WERI-Rb-1 (cell line): ENCODE measurements at regions not wholly inside any gene's neighbourhood (a gene's known extent, or its start where the extent isn't known, plus 50 kb on each side); places are given as distances from the start of the nearest gene placed in this dataset.
"Not testable (repeated sequence)": the region's sequence is repeated elsewhere in the genome, so short reads cannot be mapped to it uniquely, and the experiment has no call there.

Source experiments
- DNase-seq: peaks from one replicate; pipeline ENCODE4 v3.0.0-alpha.2; 2020
- H3K27ac ChIP-seq: fragments of 250-450 bp; sonication (Bioruptor Pico); 2 replicates; pipeline ENCODE4 v1.5.1; 2020; ENCODE audit warnings: mild to moderate bottlenecking, moderate library complexity
- H3K27me3 ChIP-seq: fragments of 250-450 bp; sonication (Bioruptor Pico); 2 replicates; pipeline ENCODE4 v1.5.1; 2021; ENCODE audit warnings: mild to moderate bottlenecking, low read depth, moderate library complexity; ENCODE audit not compliant: insufficient read depth, severe bottlenecking
- H3K36me3 ChIP-seq: fragments of 250-450 bp; sonication (Bioruptor Pico); 2 replicates; pipeline ENCODE4 v1.5.1; 2020; ENCODE audit warnings: mild to moderate bottlenecking, moderate library complexity
- H3K4me3 ChIP-seq: 2 replicates; pipeline ENCODE4 v1.5.1; 2011; ENCODE audit warnings: low read depth, mild to moderate bottlenecking, control low read depth, low read length
- H3K9me3 ChIP-seq: fragments of 250-450 bp; sonication (Bioruptor Pico); 2 replicates; pipeline ENCODE4 v1.5.1; 2021; ENCODE audit warnings: mild to moderate bottlenecking, moderate library complexity; ENCODE audit not compliant: severe bottlenecking
- TF ChIP-seq, protein P1 (sequence below): IDR thresholded peaks from 2 replicates; pipeline ENCODE4 v1.5.1; 2011; ENCODE audit warnings: low read depth, mild to moderate bottlenecking, control low read depth, inconsistent platforms, low read length

GRCh38 chr2:48194641-48195040, 119.8 kb upstream of the FOXN2 start:
- Histone ChIP-seq H3K4me3 (no peak overlapping the region), H3K27me3 (no peaks in the 10 kb centered on the region), H3K27ac (peak overlapping the region; percentile 80), H3K36me3 (no peaks in the 10 kb centered on the region), H3K9me3 (no peaks in the 10 kb centered on the region)
- no peak for DNase-seq
- TF ChIP-seq, protein P1, sequence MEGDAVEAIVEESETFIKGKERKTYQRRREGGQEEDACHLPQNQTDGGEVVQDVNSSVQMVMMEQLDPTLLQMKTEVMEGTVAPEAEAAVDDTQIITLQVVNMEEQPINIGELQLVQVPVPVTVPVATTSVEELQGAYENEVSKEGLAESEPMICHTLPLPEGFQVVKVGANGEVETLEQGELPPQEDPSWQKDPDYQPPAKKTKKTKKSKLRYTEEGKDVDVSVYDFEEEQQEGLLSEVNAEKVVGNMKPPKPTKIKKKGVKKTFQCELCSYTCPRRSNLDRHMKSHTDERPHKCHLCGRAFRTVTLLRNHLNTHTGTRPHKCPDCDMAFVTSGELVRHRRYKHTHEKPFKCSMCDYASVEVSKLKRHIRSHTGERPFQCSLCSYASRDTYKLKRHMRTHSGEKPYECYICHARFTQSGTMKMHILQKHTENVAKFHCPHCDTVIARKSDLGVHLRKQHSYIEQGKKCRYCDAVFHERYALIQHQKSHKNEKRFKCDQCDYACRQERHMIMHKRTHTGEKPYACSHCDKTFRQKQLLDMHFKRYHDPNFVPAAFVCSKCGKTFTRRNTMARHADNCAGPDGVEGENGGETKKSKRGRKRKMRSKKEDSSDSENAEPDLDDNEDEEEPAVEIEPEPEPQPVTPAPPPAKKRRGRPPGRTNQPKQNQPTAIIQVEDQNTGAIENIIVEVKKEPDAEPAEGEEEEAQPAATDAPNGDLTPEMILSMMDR, result no peak

DNA sequence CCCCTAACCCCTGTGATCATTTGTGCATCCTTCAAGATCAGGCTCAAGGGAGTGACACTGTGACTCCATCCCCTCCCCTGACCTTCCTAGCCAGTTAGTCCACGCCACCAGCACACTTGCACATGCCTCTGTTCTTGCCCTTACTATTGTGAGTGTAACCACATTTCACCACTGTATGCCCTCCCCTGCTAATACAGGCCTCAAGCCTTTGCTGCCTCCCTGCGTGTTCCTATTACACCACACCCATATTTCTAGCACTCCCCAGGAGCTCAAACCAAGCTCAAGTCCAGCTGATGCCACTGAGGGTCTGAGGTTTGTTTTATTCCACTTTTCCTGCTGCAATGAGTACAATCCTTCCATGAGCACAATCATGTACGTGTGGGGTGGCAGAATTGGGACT, 119.3 kb upstream of the FOXN2 start:
- Histone ChIP-seq H3K36me3 (no peaks in the 10 kb centered on the region), H3K9me3 (no peaks in the 10 kb centered on the region), H3K27me3 (no peaks in the 10 kb centered on the region), H3K4me3 (no peak overlapping the region), H3K27ac (peak overlapping the region; percentile 80)
- DNase-seq, result no peak
- TF ChIP-seq, protein P1, result no peak

- DNase-seq, result no peak
- TF ChIP-seq, protein P1, result no peak
- no peaks in the 10 kb centered on the region for H3K36me3 ChIP-seq
- no peaks in the 10 kb centered on the region for H3K27me3 ChIP-seq
- H3K27ac ChIP-seq, result peak overlapping the region; percentile 91
- H3K9me3 ChIP-seq, result no peaks in the 10 kb centered on the region
- no peak overlapping the region for H3K4me3 ChIP-seq
Measured at GRCh38 chr2:48197618-48198017, 116.9 kb upstream of the FOXN2 start.

- TF ChIP-seq, protein P1, result no peak
- Histone ChIP-seq H3K9me3 (no peaks in the 10 kb centered on the region), H3K36me3 (no peaks in the 10 kb centered on the region), H3K27me3 (no peaks in the 10 kb centered on the region), H3K4me3 (no peak overlapping the region), H3K27ac (no peak overlapping the region; the same call in 1 of the 2 replicates)
- no peak for DNase-seq
Measured at GRCh38 chr2:48198371-48198770, 116.1 kb upstream of the FOXN2 start.

- Histone ChIP-seq H3K36me3 (no peaks in the 10 kb centered on the region), H3K9me3 (no peaks in the 10 kb centered on the region), H3K27me3 (no peaks in the 10 kb centered on the region), H3K4me3 (no peak overlapping the region), H3K27ac (no peak overlapping the region)
- TF ChIP-seq, protein P1, result no peak
- DNase-seq, result no peak
Measured at GRCh38 chr2:48199070-48199469, 115.4 kb upstream of the FOXN2 start.

- no peak overlapping the region for H3K4me3 ChIP-seq
- TF ChIP-seq, protein P1, result no peak
- H3K36me3 ChIP-seq, result no peaks in the 10 kb centered on the region
- DNase-seq, result no peak
- no peaks in the 10 kb centered on the region for H3K27me3 ChIP-seq
- H3K9me3 ChIP-seq, result no peaks in the 10 kb centered on the region
- no peak overlapping the region for H3K27ac ChIP-seq
Measured at GRCh38 chr2:48200620-48201293, 113.7 kb upstream of the FOXN2 start.

DNA sequence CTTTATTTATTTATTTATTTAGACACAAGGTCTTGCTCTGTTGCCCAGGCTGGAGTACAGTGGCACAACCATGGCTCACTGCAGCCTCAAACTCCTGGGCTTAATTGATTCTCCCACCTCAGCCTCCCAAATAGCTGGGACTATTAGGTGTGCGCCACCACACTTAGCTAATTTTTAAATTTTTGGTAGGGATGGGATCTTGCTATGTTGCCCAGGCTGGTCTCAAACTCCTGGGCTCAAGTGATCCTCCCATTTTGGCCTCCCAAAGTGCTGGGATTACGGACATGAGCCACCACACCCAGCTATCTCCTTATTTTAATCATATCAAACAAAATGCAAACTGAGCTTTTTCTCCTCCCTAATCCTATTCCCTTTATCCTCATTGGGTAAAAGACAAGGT, 113.0 kb upstream of the FOXN2 start:
- H3K27ac ChIP-seq, H3K9me3 ChIP-seq, H3K27me3 ChIP-seq, H3K4me3 ChIP-seq, H3K36me3 ChIP-seq, DNase-seq: not testable (repeated sequence)
